Right atrium auricular region (tissue), 2 donors: ENCODE measurements at regions not wholly inside any gene's neighbourhood (a gene's known extent, or its start where the extent isn't known, plus 50 kb on each side); places are given as distances from the start of the nearest gene placed in this dataset.

Experiments used
- DNase-seq: peaks from one replicate; pipeline ENCODE4 v3.0.0-alpha.2; 2019; ENCODE audit warnings: low spot score
- H3K27ac ChIP-seq, 2 donors: fragments of 200-600 bp; sonication (generic); 1 replicate in 1 of 2; 2 replicates in 1 of 2; pipeline ENCODE4 v1.5.1; 2016 to 2019
- H3K27me3 ChIP-seq, 2 donors: fragments of 200-600 bp; sonication (generic); one replicate each; pipeline versions ENCODE4 v1.5.1 to v1.6.0; 2017 to 2019
- H3K36me3 ChIP-seq: fragments of 200-600 bp; sonication (generic); one replicate; pipeline ENCODE4 v1.5.1; 2016
- H3K4me1 ChIP-seq, 2 donors: fragments of 200-600 bp; sonication (generic); one replicate each; pipeline versions ENCODE4 v1.5.1 to v1.6.0; 2017 to 2019
- H3K4me3 ChIP-seq, 2 donors: fragments of 200-600 bp; sonication (generic); 1 replicate in 1 of 2; 2 replicates in 1 of 2; pipeline ENCODE4 v1.5.1; 2017 to 2019; ENCODE audit warnings: mild to moderate bottlenecking in 1 of 2, moderate library complexity in 1 of 2
- H3K9me3 ChIP-seq, 2 donors: fragments of 200-600 bp; sonication (generic); one replicate each; pipeline ENCODE4 v1.5.1; 2019
- TF ChIP-seq, protein P1 (sequence below), 2 donors: fragments of 200-600 bp; sonication (generic); IDR thresholded peaks; one replicate each; pipeline ENCODE4 v1.5.1; 2019; ENCODE audit warnings: antibody characterized with exemption in 2 of 2

DNA sequence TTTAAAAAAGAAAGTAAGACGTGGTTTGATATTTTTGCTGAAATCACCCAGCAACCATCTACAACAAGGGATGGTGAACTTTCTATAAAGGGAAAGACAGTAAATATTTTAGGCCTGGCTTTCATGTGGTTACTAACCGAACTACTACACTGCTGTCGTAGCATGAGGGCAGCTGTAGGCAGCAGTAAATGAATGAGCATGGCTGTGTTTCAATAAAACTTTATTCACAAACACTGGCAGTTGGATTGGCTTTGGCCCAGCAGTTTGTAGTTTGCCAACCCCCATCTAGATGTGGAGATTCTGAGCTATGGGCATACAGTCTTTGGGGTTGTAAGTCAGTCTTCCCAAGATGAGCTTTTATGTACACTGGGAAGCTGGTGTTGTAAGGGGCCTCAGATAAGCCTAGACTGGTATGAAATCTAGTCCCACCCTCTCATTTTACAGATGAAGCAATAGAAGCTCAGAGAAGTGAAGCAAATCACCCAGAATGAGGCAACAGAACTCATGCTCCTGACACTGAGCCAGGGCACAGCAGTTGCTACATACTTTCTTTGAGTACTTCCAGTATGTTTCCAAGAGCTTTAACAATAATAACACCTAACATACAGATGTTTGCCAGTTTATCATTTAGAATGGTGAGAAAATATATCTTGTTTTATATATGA is 204.4 kb downstream of the ADAMTS15 start:
- Histone ChIP-seq H3K36me3 (no peaks in the 10 kb centered on the region), H3K4me1 (peaks cover 0 to 65% of the 10 kb centered on the region in 2 donors), H3K27me3 (no peaks in the 10 kb centered on the region), H3K4me3 (no peak overlapping the region), H3K27ac (peak overlapping the region; percentile 53 to 87), H3K9me3 (no peaks in the 10 kb centered on the region)
- TF ChIP-seq, protein P1, sequence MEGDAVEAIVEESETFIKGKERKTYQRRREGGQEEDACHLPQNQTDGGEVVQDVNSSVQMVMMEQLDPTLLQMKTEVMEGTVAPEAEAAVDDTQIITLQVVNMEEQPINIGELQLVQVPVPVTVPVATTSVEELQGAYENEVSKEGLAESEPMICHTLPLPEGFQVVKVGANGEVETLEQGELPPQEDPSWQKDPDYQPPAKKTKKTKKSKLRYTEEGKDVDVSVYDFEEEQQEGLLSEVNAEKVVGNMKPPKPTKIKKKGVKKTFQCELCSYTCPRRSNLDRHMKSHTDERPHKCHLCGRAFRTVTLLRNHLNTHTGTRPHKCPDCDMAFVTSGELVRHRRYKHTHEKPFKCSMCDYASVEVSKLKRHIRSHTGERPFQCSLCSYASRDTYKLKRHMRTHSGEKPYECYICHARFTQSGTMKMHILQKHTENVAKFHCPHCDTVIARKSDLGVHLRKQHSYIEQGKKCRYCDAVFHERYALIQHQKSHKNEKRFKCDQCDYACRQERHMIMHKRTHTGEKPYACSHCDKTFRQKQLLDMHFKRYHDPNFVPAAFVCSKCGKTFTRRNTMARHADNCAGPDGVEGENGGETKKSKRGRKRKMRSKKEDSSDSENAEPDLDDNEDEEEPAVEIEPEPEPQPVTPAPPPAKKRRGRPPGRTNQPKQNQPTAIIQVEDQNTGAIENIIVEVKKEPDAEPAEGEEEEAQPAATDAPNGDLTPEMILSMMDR (IDR thresholded peaks at IDR 0.05), result no peak
- peak; percentile 91 for DNase-seq

DNA sequence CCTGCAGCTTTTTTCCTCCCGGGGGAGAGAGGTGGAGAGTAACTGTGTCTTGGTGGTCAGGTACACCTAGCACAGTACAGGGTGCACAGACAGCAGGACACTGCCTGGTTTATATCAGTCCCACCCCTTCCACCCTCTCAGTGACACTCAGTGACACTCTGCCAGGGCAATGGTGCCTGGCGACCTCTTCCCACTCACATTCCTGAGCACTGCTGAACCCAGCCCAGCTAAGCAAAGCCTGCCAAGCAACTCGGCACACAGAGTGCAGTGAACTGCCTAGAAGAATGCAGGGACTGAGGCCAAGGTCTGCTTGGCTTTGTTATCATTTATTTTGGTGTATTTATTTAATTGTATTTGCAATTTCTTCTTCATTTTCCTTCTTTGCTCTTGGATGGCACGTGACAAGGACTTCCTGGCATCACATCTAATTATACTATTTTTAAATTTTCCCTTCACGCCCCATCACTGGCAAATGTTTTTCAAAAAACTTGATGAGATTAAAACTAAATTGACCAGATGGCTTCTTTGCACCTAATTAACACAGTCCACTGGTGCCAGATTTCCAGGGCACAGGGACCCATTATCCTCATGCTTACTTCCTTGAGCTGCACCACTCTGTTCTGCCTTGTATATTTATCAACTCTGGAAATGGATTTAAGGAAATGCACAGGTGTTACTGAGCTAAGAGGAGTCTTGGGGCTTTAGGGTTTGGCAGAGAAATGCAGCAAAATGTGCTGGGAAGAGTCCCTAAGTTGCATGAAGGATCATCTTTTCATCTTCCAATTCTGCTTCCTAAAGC is 205.6 kb downstream of the ADAMTS15 start:
- peak overlapping the region; percentile 39 to 87 for H3K27ac ChIP-seq
- peaks cover 0 to 54% of the 10 kb centered on the region in 2 donors for H3K4me1 ChIP-seq
- H3K4me3 ChIP-seq, result no peak overlapping the region
- H3K27me3 ChIP-seq, result no peaks in the 10 kb centered on the region
- DNase-seq, result peak; percentile 84
- TF ChIP-seq, protein P1 (IDR thresholded peaks at IDR 0.05), result no peak
- H3K9me3 ChIP-seq, result no peaks in the 10 kb centered on the region
- no peaks in the 10 kb centered on the region for H3K36me3 ChIP-seq

DNA sequence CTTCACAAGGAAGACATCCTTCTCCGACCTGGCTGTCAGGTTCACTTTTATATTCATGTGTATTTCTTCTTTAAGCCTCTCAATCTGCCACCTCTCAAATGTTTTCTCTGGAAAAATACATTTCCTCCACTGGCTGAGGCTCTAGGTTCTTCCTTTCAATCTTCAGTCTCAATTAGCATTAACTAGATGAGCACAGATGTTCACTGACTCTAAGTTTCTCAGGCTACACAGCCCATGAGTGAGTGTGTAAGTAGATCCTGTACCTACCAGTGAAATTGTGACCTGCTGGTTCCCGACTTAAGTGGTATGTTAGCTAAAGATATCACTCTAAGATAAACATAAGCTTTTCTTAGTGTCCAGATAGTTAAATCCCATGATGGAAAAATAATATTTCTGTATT is 206.9 kb downstream of the ADAMTS15 start:
- Histone ChIP-seq H3K4me3 (no peak overlapping the region), H3K27me3 (no peaks in the 10 kb centered on the region), H3K4me1 (peaks cover 0 to 41% of the 10 kb centered on the region in 2 donors), H3K9me3 (no peaks in the 10 kb centered on the region), H3K27ac (peak overlapping the region; percentile 21 to 87), H3K36me3 (no peaks in the 10 kb centered on the region)
- no peak for DNase-seq
- TF ChIP-seq, protein P1 (IDR thresholded peaks at IDR 0.05), result no peak

DNA sequence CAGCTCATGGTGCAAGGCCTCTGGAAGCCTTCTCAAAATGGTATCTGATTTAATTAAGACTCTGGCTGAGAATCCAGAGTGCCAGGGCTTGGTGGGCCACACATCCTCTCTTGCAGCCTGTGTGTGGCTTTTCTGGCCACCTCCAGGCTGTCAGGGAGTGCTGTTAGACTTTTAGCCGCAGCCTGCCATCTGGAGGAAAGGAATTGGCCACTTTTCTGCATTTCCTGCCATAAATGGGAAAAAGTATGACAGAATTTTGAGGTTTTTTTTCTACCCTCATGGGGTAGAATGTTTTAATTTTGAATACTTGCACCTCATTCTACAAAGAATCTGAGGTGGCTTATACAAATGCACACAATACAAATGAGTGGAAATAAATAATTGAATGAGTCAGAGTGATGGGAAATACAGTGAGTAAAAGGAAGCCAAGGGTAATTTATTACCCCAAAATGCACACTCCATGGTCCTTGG is 218.4 kb downstream of the ADAMTS15 start:
- no peak overlapping the region for H3K4me3 ChIP-seq
- TF ChIP-seq, protein P1 (IDR thresholded peaks at IDR 0.05), result peak in 1 of 2 donors; percentile 24
- H3K27ac ChIP-seq, result no peak overlapping the region
- H3K27me3 ChIP-seq, result no peaks in the 10 kb centered on the region
- no peaks in the 10 kb centered on the region for H3K9me3 ChIP-seq
- no peaks in the 10 kb centered on the region for H3K36me3 ChIP-seq
- DNase-seq, result no peak
- peaks cover 0 to 2% of the 10 kb centered on the region in 2 donors for H3K4me1 ChIP-seq

DNA sequence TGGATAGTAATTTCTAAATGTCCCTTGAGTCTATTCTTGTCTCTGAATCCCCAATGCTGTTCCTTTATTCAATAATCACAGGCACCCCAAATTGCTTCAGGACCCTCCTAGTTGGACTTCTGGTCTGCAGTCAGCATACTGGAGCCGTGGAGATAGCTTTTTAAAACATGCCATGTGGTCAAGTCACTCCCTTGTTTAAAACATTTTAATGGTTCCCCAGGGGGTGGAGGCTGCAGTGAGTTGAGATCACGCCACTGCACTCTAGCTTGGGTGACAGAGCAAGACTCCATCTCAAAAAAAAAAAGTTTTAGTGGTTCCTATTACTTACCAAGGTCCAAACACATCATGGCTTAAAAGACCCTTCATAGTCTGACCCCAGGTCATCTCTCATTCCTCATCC is 220.3 kb downstream of the ADAMTS15 start:
- Histone ChIP-seq H3K36me3 (no peaks in the 10 kb centered on the region), H3K4me3 (no peak overlapping the region), H3K9me3 (no peaks in the 10 kb centered on the region), H3K27me3 (no peaks in the 10 kb centered on the region), H3K27ac (no peak overlapping the region), H3K4me1 (peaks cover 0 to 20% of the 10 kb centered on the region in 2 donors)
- DNase-seq, result no peak
- TF ChIP-seq, protein P1 (IDR thresholded peaks at IDR 0.05), result no peak
